GM19463 (cell line): ENCODE measurements at regions not wholly inside any gene's neighbourhood (a gene's known extent, or its start where the extent isn't known, plus 50 kb on each side); places are given as distances from the start of the nearest gene placed in this dataset.
"Not testable (repeated sequence)": the region's sequence is repeated elsewhere in the genome, so short reads cannot be mapped to it uniquely, and the experiment has no call there.

Experiments used
- ATAC-seq: cut with Tn5 transposase; IDR thresholded peaks from one replicate; pipeline ENCODE4 v1.9.1; 2021; ENCODE audit warnings: mild to moderate bottlenecking, moderate library complexity; ENCODE audit not compliant: unreplicated experiment

DNA sequence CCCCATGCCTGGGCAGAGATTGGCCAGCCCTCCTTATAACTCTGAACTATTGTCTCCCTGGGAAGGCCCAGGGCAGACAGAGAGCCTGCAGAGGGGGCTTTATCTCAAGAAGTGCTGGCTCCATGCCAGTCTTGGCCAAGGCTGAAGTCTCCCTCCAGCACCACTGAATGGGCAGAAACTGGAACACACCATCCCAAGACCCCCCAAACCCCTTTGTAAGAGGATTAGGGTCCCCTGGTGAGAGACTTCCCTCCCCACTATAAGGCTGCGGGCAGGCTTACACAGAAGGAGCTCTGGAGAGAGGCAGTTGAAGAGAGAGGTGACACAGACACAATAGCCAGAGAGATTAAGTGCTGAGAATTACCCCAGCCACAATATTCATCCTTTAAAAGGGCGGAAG lies 97.2 kb downstream of the NAV1 start:
- ATAC-seq: no peak

DNA sequence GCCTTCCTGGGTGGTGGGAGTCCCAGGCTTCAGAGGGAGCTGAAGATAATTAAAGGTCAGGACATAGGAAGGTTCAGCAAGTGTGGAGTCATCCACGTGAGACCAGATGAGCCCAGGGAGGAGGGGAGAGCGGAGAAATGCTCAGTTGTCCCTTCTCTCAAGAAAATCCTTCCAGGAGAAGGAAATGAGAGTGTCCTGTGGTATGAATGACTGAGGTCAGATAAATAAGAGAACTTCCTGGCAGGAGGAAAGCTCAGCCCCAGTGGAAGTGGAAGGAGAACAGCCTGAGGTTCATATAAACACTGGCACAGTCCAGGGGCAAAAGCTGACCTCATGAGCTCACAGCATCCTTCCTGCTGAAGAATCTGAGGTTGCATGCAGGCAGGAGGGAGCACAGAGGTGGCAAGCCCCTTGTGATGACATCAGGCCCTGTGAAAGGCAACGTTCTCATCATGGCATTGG lies 97.6 kb downstream of the NAV1 start:
- ATAC-seq: no peak

- ATAC-seq: no peak
Observed at GRCh38 chr1:201637282-201638079, 98.6 kb downstream of the NAV1 start.

DNA sequence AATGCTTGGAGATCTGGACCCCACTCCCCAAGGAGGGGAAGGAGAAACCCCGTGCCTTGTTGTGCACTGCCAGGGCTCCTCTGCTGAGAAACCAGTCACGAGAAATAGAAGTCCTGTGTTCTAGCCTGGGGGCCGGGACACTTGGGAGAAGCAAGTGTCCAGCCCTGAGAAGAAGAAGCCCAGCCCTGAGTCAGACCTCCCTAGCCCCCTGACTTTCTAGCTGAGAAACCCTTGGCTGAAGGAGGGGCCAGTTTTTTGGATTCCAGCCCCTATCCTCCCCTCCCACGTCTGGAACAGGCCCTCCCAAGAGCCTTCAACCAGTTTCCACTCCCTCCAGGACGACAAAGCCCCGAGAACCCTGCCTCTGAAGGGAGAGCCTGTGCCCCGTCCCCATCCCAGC lies 100.5 kb downstream of the NAV1 start:
- no peak for ATAC-seq

- no peak for ATAC-seq
Observed at GRCh38 chr1:201639826-201640225, 100.9 kb downstream of the NAV1 start.

GRCh38 chr1:201640624-201641023 lies 101.7 kb downstream of the NAV1 start:
- ATAC-seq: no peak

DNA sequence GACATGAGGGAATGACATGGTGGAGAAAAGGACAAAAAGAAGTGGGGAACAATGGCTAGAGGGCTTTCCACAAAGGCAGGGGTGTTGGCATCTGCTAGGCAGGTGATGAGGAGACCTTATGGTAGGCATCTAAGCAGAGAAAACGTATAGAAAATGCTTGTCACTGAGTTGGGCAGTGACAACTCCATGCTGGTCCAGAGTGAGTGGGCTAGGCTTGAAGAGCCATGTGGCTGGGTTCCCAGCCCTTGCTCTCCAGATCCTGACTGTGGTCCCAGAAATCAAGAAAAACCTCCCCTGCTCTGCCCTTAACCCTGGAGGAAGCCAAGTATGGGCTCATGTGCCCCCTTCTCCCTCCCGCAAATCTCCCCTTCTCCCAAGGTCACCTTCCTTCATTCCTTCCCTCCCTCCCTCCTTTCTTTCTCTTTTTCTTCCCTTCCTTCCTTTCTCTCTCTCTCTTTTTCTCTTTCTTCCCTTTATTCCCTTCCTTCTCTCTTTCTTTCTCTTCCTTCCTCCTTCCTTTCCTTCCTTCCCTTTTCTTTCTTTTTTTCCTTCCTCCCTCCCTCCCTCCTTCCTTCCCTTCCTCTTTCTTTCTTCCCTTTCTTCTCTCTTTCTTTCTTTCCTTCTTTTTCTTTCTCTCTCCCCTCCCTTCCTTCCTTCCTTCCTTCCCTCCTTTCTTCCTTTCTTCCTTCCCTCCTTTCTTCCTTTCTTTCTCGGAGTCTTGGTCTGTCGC lies 102.8 kb downstream of the NAV1 start:
- ATAC-seq: no peak

- no peak for ATAC-seq
Observed at GRCh38 chr1:201643835-201644104, 104.8 kb downstream of the NAV1 start.

GRCh38 chr1:201644197-201644596 lies 105.3 kb downstream of the NAV1 start:
- ATAC-seq: no peak

DNA sequence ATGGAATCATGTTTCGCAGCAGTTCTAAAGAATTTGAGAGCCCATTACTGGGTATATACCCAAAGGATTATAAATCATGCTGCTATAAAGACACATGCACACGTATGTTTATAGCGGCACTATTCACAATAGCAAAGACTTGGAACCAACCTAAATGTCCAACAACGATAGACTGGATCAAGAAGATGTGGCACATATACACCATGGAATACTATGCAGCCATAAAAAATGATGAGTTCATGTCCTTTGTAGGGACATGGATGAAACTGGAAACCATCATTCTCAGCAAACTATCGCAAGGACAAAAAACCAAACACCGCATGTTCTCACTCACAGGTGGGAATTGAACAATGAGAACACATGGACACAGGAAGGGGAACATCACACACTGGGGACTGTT lies 106.1 kb downstream of the NAV1 start:
- ATAC-seq: not testable (repeated sequence)

DNA sequence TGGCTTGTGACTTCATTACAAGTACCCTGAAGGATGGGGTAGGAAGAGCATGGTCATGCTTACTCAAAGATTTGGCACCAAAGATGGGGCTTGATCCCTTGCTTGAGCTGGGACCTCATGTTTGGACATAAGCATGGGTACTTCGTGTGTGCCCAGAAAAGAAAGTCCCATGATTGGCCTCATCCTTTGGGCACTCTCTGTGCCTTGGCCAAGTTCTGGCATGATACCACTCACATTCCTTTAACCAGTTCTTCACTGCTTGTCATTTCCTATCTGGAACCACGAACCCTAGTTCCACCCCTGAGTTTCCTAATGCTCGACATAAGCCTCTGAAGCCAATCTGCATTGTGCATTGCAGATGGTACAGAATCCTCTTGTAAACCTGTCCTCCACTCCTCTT lies 107.0 kb downstream of the NAV1 start:
- ATAC-seq: no peak

- ATAC-seq: no peak
Observed at GRCh38 chr1:201646411-201647022, 107.6 kb downstream of the NAV1 start.

GRCh38 chr1:201647094-201647493 lies 108.2 kb downstream of the NAV1 start:
- ATAC-seq: no peak

DNA sequence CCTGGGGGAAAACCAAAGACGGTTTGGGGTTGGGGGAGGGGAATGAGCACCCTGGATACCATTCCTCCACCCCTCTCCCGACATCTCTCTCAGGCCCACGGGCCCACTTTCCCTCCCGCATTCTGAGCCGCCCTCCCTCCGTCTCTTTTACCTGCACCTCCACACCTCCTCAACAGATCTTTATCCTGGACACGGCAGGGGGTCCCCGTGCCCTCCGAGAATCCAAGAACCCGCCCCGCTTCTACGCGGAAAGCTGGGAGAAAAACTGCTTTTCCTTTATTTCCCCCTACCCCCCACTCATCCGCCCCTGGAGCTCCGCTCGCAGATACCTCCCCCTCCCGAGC lies 108.8 kb downstream of the NAV1 start:
- ATAC-seq: no peak

- no peak for ATAC-seq
Observed at GRCh38 chr1:201648066-201648906, 109.4 kb downstream of the NAV1 start.

- ATAC-seq: no peak
Observed at GRCh38 chr1:201648907-201649721, 110.2 kb downstream of the NAV1 start.

DNA sequence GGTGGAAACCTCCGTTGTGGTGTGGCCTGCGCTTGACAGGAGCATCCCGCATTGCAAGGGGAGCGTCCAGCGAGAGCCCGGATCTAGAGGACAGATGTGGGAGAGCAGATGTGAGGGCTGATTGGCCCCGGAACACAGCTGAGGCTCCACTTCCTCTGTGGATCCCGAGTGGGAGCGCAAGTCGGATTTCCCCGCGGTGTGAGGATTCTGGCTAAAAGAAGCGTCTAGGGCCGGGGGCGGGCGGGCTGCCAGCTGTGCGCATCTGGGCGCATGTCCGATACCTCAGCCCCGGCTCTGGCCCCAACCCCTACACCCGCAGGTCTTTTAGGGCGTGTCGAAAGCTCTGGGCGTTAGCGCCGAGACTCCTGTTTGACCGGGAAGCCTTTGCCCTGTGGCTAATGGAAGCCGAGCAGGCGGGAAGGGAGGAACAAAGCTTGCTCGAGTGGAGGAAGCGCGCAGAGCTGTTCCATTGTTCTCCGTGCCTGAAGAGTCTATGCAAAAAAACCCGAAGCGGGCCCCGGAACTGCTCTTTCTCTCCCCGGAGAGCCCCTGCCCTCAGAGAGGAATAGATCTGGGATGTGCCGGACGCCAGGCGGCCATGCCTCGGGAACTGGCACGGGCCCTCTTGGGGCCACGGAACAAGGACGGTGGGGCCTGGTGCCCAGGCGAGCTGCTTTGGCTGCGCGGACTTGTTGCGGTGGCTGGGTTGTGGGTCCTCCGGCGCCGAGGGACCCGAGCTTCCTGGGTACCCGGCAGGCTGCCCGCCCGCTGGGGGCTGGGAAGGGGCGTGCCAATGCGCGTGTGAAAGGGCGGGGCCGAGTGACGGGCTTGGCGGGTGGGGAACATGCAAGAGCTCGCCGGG lies 111.1 kb downstream of the NAV1 start:
- ATAC-seq: no peak

DNA sequence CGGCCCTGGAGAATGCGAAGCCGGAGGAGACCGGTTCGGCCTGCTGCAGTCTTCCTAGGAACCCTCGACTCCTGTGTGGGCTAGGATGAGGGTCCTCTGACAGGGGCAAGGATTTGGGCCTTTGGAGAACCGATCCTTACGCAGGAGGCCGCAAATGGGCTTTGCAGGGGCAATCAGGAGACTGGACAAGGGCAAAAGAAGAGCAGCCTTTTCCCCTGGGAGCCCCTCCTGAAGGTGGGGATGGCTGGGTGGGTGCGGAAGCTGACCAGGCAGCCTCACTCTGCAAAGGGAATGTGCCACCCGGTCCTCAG lies 111.7 kb downstream of the NAV1 start:
- ATAC-seq: no peak

DNA sequence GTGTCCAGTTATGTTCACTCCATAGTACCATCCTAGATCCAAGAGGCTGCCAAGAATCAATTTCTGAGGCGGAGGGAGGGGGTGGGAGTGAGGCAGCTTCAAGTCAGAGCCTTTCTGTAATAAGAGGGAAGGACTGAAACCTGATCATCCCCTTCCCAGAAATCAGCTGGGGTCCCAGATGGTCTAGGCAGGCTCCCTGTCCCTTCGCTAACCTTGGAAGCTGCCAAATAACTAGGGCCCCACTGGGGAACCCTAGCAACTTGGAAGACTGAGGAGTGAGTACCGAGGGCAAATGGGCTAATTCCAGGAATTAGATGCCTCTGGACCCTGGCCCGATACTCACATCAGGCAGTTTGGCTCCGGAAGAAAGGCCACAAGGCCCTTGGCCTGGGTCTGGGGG lies 113.3 kb downstream of the NAV1 start:
- no peak for ATAC-seq

- ATAC-seq: no peak
Observed at GRCh38 chr1:201653233-201653632, 114.3 kb downstream of the NAV1 start.
